IMR-90 (cell line): ENCODE measurements at regions not wholly inside any gene's neighbourhood (a gene's known extent, or its start where the extent isn't known, plus 50 kb on each side); places are given as distances from the start of the nearest gene placed in this dataset.

Source experiments
- ATAC-seq: fragments of 200-7000 bp; cut with Tn5 transposase; 2 replicates; pipeline ENCODE4 v1.9.1; 2020; ENCODE audit warnings: low read depth, mild to moderate bottlenecking, moderate library complexity
- BruUV-seq: library from RNA; stranded (reverse); fragments of 400-500 nt; replicated peaks from 2 replicates; lab custom pipeline; 2021; lab: Mats Ljungman, UMichigan
- CTCF ChIA-PET: fragments of 300-600 bp; formaldehyde crosslinking; extraction: SDS; loops from one replicate; lab custom pipeline; 2021; ENCODE audit warnings: antibody characterized with exemption; lab: Yijun Ruan, JAX
- POLR2A ChIA-PET: fragments of 300-600 bp; sonication (Branson Sonifier 250); formaldehyde crosslinking; loops from one replicate; lab custom pipeline; 2022; ENCODE audit warnings: antibody characterized with exemption; ENCODE audit not compliant: unreplicated experiment; lab: Charles Lee
- DNase-seq: peaks from one replicate; pipeline ENCODE4 v3.0.0; 2013
- H2AFZ ChIP-seq: replicated peaks from 2 replicates; pipeline ENCODE3; 2013; ENCODE audit warnings: low read length, mild to moderate bottlenecking; ENCODE audit not compliant: poor library complexity
- H2AK5ac ChIP-seq: 2 replicates; pipeline ENCODE4 v1.6.1; 2013; ENCODE audit warnings: low read depth, low read length, inconsistent platforms
- H2AK9ac ChIP-seq: replicated peaks from 2 replicates; pipeline ENCODE3; 2013; ENCODE audit warnings: mild to moderate bottlenecking, low read depth, low read length, moderate library complexity; ENCODE audit not compliant: poor library complexity
- H2BK120ac ChIP-seq: 2 replicates; pipeline ENCODE4 v1.6.1; 2013; ENCODE audit warnings: low read depth, low read length, inconsistent platforms
- H2BK15ac ChIP-seq: 3 replicates; pipeline ENCODE4 v1.6.1; 2013; ENCODE audit warnings: low read depth, low read length, inconsistent platforms
- H2BK20ac ChIP-seq: 2 replicates; pipeline ENCODE4 v1.6.1; 2013; ENCODE audit warnings: low read depth, mild to moderate bottlenecking, inconsistent platforms, low read length, moderate library complexity
- H2BK5ac ChIP-seq: 2 replicates; pipeline ENCODE4 v1.6.1; 2013; ENCODE audit warnings: mild to moderate bottlenecking, low read depth, low read length, inconsistent platforms; ENCODE audit not compliant: poor library complexity, severe bottlenecking
- H3K14ac ChIP-seq: replicated peaks from 2 replicates; pipeline ENCODE4 v1.6.1; 2013; ENCODE audit warnings: low read depth, low read length, inconsistent platforms
- H3K18ac ChIP-seq: 2 replicates; pipeline ENCODE4 v1.6.1; 2013; ENCODE audit warnings: low read depth, low read length, control low read depth
- H3K23ac ChIP-seq: 2 replicates; pipeline ENCODE4 v1.6.1; 2013; ENCODE audit warnings: low read depth, low read length, inconsistent platforms
- H3K27ac ChIP-seq: 2 replicates; pipeline ENCODE4 v1.5.1; 2013; ENCODE audit warnings: mild to moderate bottlenecking, control low read depth, low read length; ENCODE audit not compliant: insufficient read depth
- H3K27me3 ChIP-seq: 2 replicates; pipeline ENCODE4 v1.6.1; 2013; ENCODE audit warnings: low read length; ENCODE audit not compliant: control insufficient read depth, insufficient read depth
- H3K36me3 ChIP-seq: 2 replicates; pipeline ENCODE4 v1.6.1; 2013; ENCODE audit warnings: low read length, mixed read lengths; ENCODE audit not compliant: control insufficient read depth, insufficient read depth
- H3K4ac ChIP-seq: 2 replicates; pipeline ENCODE4 v1.6.1; 2013; ENCODE audit warnings: low read depth, low read length, inconsistent platforms
- H3K4me1 ChIP-seq: 2 replicates; pipeline ENCODE4 v1.6.1; 2013; ENCODE audit warnings: low read length, mixed read lengths; ENCODE audit not compliant: control insufficient read depth, insufficient read depth
- H3K4me2 ChIP-seq: 2 replicates; pipeline ENCODE4 v1.6.1; 2013; ENCODE audit warnings: low read depth, mild to moderate bottlenecking, control low read depth, low read length, moderate library complexity
- H3K4me3 ChIP-seq: 2 replicates; pipeline ENCODE4 v1.5.1; 2013; ENCODE audit warnings: low read depth, mild to moderate bottlenecking, control low read depth, low read length, moderate library complexity; ENCODE audit not compliant: insufficient read depth
- H3K56ac ChIP-seq: 2 replicates; pipeline ENCODE4 v1.6.1; 2013; ENCODE audit warnings: low read length, inconsistent platforms; ENCODE audit not compliant: insufficient read depth; ENCODE audit errors: extremely low read depth
- H3K79me1 ChIP-seq, 2 experiments: 2 replicates each; pipeline ENCODE4 v1.6.1; 2013; ENCODE audit warnings: low read length in 2 of 2, inconsistent platforms in 1 of 2, low read depth in 1 of 2
- H3K9ac ChIP-seq: 2 replicates; pipeline ENCODE4 v1.6.1; 2013; ENCODE audit warnings: low read depth, low read length, control low read depth
- H3K9me1 ChIP-seq: 2 replicates; pipeline ENCODE4 v1.6.1; 2013; ENCODE audit warnings: low read length, inconsistent platforms; ENCODE audit not compliant: insufficient read depth
- H3K9me3 ChIP-seq: 2 replicates; pipeline ENCODE4 v1.6.1; 2013; ENCODE audit warnings: low read length; ENCODE audit not compliant: control insufficient read depth, insufficient read depth
- H4K20me1 ChIP-seq: 2 replicates; pipeline ENCODE4 v1.6.1; 2013; ENCODE audit warnings: low read length, inconsistent platforms; ENCODE audit not compliant: insufficient read depth
- H4K5ac ChIP-seq: 2 replicates; pipeline ENCODE4 v1.6.1; 2013; ENCODE audit warnings: mild to moderate bottlenecking, low read depth, low read length, control low read depth
- H4K8ac ChIP-seq, 2 experiments: 2 replicates each; pipeline ENCODE4 v1.6.1; 2013; ENCODE audit warnings: low read depth in 2 of 2, low read length in 2 of 2, control low read depth in 1 of 2, inconsistent platforms in 1 of 2
- H4K91ac ChIP-seq: 2 replicates; pipeline ENCODE4 v1.6.1; 2013; ENCODE audit warnings: low read depth, low read length, inconsistent platforms; ENCODE audit not compliant: insufficient read depth
- BHLHE40 ChIP-seq: fragments of 150-350 bp; IDR thresholded peaks from 2 replicates; pipeline ENCODE4 v1.6.1; 2016; ENCODE audit warnings: mild to moderate bottlenecking, low read depth, low read length
- MXI1 ChIP-seq: IDR thresholded peaks from 2 replicates; pipeline ENCODE4 v1.6.1; 2012; ENCODE audit warnings: low read depth, mild to moderate bottlenecking, low read length, moderate library complexity, borderline replicate concordance
- POLR2A ChIP-seq: IDR thresholded peaks from 2 replicates; pipeline ENCODE4 v1.6.1; 2012; ENCODE audit warnings: mild to moderate bottlenecking, low read depth, low read length
- WGBS, 2 experiments: methylation state at CpG; one replicate each; pipeline versions ENCODE4 v1.1.5 to v1.1.7; 2013; ENCODE audit warnings: missing lambda C conversion rate in 2 of 2; ENCODE audit not compliant: insufficient read length in 1 of 2; ENCODE audit errors: extremely low coverage in 2 of 2; 5-methylcytosine and 5-hydroxymethylcytosine counted together
- dilution Hi-C: fragments of 300-500 bp; cut with HindIII; formaldehyde crosslinking; loops from one replicate; pipeline ENCODE4 v1.14.3; 2018; ENCODE audit warnings: low sequenced_read_pairs; ENCODE audit not compliant: unreplicated experiment
- in situ Hi-C: fragments of 300-500 bp; cut with MboI; formaldehyde crosslinking; loops from 3 replicates; pipeline ENCODE4 v1.14.3; 2019; ENCODE audit warnings: low sequenced_read_pairs, inconsistent platforms, mixed read lengths
- intact Hi-C: fragments of 100-400 bp; cut with micrococcal nuclease; formaldehyde crosslinking; loops from 2 replicates; pipeline ENCODE4 v1.10.0; 2022

- in situ Hi-C loops = no loop called here
Measured at GRCh38 chr16:26550111-26550610, 516.6 kb upstream of the C16orf82 start.

More at GRCh38 chr16:26550111-26550610, 516.6 kb upstream of the C16orf82 start:
- H2AFZ ChIP-seq = no peak overlapping the region
- CTCF ChIA-PET = no interaction called here
- H3K9me3 ChIP-seq = peaks cover 3% of the 10 kb centered on the region; the same call in 1 of the 2 replicates
- no peak overlapping the region for H3K4me3 ChIP-seq
- TF ChIP-seq POLR2A (no peak), BHLHE40 (no peak), MXI1 (no peak)
- no peak overlapping the region for H3K56ac ChIP-seq
- H3K9ac ChIP-seq = no peak overlapping the region
- intact Hi-C loops = no loop called here
- H2AK9ac ChIP-seq = no peak overlapping the region
- H2BK5ac ChIP-seq = no peak overlapping the region
- H4K8ac ChIP-seq = no peak overlapping the region
- H2BK15ac ChIP-seq = no peak overlapping the region
- no peaks in the 10 kb centered on the region for H3K9me1 ChIP-seq
- no peaks in the 10 kb centered on the region for H3K36me3 ChIP-seq
- dilution Hi-C loops = no loop called here
- H3K4me1 ChIP-seq = no peaks in the 10 kb centered on the region
- no TSS peak for BruUV-seq
- H3K18ac ChIP-seq = no peak overlapping the region
- no CpG with 5 or more reads among the region's 3 CpGs for WGBS, 2 experiments
- POLR2A ChIA-PET = no interaction called here
- H3K79me1 ChIP-seq = no peaks in the 10 kb centered on the region
- H3K23ac ChIP-seq = no peak overlapping the region
- H3K4me2 ChIP-seq = no peak overlapping the region
- no peaks in the 10 kb centered on the region for H4K20me1 ChIP-seq
- no peaks in the 10 kb centered on the region for H3K27me3 ChIP-seq
- H4K91ac ChIP-seq = no peak overlapping the region
- no peak for ATAC-seq
- H2AK5ac ChIP-seq = no peak overlapping the region
- no peak overlapping the region for H2BK20ac ChIP-seq
- no peak overlapping the region for H4K5ac ChIP-seq
- DNase-seq = no peak
- no peak overlapping the region for H3K4ac ChIP-seq
- H2BK120ac ChIP-seq = no peak overlapping the region
- H3K14ac ChIP-seq = no peak overlapping the region
- H3K27ac ChIP-seq = no peak overlapping the region
